GM21723 (cell line): ENCODE measurements at regions not wholly inside any gene's neighbourhood (a gene's known extent, or its start where the extent isn't known, plus 50 kb on each side); places are given as distances from the start of the nearest gene placed in this dataset.
"Not testable (repeated sequence)": the region's sequence is repeated elsewhere in the genome, so short reads cannot be mapped to it uniquely, and the experiment has no call there.

ENCODE experiments used
- ATAC-seq: cut with Tn5 transposase; IDR thresholded peaks from one replicate; pipeline ENCODE4 v1.9.1; 2021; ENCODE audit warnings: mild to moderate bottlenecking, moderate library complexity; ENCODE audit not compliant: unreplicated experiment

DNA sequence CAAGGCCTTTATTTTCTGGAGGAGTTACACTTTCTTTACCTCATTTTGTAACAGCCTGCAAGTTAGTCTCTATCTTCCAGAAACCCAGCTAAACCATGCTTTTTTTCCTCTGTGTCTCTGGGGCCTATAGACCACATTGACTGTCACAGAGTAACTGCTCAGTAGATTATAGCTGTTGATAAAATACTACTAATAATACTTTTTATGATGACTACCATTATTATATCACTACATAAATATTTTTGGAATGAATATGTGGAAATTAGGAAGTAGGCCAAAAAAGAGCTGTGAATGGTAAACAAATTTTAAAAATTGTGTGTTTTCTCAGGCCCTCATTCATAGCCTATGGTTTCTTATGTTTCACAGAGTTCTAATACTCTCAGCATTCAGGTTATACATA is 233.1 kb upstream of the USP24 start:
- ATAC-seq: no peak

DNA sequence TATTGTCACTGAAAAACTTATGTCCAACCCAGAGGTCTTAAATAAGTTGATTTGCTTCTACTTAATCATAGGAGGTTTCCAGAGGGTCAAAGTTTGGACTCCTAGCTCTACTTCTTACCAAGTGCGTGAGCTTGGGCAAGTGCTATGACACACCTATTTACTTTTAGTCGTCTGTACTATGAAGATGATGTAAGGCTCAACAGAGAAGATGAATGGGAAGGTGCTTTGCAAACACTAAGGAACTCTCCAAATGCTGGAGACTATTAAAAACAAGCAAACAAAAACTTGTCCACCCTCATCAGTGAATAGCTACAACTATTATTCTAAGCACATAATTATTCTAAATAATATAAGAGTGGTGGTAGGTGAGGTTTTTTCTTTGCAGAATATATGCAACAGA is 232.3 kb upstream of the USP24 start:
- ATAC-seq: no peak

DNA sequence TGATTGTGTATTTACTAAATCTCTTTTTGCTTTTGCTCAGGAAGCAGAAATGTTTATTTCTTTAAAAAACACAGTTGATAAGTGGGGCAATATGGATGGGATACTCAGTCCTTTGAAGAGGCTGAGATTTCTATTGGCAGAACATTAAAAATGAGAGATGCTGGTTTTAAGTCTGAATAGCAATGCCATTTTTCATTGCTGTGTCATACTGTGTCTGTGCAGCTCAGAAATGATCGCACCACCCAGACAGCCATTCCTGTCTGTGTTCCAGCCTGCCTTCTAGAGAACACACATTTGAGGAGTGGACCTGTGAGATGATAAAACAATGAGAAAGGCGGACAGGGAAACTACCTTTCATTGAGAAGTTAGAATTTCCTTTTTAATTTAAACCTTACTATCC is 231.2 kb upstream of the USP24 start:
- no peak for ATAC-seq

DNA sequence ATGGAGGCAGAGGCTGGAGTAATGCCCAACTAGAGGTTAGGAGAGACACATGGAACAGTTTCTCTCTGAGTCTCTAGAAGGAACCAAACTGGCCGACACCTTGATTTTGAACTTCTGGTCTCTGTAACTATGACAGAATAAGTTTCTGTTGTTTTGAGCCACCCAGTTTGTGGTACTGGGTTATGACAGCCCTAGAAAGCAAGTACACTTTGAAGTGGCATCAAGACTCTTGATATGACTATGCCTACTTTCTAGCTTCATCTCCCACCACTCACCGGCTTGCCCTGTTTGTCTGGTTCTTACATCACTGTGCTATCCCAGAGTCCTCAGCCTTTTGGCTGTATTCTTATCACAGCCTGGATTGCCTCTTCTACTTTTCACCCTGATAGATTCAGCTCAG is 230.3 kb upstream of the USP24 start:
- peak; percentile 76 for ATAC-seq

DNA sequence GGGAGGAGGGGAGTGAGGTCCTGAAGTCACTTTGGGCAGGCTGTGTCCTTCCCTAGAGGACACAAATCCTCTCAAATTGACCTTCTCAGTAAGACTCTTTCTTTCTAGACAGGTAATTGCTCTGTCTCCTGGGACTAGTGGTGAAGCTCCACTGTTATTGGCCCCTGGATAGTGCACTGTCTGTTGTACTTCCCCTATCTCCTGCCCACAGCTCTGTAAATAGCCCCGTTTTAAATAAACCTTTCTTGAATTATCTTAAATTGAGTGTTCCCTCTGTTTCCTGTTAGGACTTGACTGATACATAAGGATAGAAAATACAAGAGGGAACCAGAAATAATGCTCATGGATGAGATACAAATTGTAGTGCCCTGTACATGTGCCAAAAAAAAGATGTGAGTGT is 229.5 kb upstream of the USP24 start:
- ATAC-seq: no peak

DNA sequence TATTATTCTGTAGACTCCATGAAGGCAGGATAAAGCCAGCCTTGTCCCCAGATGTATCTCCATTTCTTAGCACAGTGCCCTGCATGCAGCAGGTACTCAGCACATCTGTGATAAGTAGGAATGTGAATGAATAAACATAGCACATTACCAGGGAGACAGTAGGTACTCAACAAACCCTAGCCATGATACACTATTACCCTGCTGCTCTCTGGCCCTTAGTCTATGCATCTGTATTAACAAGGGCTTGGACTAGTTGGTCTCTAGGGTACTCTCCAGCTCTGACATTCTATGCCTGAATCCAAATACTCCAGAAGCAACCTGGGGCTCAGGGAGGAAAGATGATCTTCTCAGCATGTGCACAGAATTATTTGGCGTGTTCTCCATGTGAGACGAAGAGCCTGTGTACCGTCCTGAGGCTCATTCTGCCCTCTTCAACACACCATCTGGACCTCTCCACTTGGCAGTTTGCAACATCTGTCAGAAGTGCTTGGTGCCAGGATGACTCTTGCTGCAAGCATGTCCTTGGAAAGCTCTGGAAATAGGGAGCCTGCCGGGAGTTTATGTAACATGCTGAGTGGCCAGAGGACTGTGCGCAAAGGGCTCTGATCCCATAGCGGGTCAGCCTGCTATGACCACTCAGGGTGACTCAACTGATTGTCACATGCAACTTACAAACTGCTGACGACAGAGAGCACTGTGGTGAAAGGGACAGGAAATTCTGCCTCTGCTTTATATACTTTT is 228.2 kb upstream of the USP24 start:
- no peak for ATAC-seq

DNA sequence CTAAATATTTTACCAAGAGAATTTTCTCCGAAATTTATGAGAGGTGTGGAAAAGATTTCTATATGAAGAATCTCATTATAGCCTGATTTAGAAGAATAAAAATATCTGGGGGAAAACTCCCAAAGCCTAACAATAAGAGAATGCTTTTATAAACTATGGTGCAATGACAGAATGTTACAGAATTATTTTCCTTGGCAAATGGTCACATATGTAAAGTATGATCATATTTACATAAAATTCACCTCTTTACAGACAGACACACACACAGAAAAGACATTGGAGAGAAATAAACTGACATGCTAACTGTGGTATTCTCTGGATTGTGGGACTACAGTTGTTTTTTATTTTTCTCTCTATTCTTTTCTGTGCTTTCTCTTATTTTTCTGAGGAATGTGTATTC is 226.3 kb upstream of the USP24 start:
- ATAC-seq: no peak

DNA sequence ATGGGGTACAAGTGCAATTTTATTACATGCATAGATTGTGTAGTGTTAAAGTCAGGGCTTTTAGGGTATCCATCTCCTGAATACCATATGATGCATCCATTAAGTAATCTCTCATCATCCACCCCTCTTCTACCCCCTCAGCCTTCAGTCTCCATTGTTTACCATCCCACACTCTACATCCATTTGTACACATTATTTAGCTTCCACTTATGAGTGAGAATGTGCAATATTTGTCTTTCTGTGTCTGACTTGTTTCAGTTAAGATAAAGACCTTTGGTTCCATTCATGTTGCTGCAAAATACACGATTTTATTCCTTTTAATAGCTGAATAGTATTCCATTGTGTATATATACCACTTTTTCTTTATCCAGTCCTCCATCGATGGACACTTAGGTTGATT is 222.5 kb upstream of the USP24 start:
- no peak for ATAC-seq

DNA sequence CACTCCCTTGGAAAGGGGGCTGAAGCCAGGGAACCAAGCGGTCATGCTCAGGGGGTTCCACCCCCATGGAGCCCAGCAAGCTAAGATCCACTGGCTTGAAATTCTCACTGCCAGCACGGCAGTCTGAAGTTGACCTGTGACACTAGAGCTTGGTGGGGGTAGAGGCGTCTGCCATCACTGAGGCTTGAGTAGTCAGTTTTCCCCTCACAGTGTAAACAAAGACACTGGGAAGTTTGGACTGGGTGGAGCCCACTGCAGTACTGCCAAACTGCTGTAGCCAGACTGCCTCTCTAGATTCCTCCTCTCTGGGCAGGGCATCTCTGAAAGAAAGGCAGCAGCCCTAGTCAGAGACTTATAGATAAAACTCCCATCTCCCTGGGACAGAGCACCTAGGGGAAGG is 215.6 kb upstream of the USP24 start:
- not testable (repeated sequence) for ATAC-seq

DNA sequence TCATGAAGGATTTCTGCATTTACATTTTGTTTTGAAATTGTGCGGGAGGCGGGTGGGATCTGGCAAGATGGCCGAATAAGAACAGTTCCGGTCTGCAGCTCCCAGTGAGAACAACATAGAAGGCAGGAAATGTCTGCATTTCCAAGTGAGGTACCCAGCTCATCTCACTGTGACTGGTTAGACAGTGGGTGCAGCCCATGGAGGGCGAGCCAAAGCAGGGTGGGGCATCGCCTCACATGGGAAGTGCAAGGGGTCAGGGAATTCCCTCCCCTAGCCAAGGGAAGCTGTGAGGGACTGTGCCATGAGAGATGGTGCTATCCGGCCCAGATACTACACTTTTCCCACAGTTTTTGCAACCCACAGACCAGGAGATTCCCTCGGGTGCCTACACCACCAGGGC is 215.0 kb upstream of the USP24 start:
- not testable (repeated sequence) for ATAC-seq

DNA sequence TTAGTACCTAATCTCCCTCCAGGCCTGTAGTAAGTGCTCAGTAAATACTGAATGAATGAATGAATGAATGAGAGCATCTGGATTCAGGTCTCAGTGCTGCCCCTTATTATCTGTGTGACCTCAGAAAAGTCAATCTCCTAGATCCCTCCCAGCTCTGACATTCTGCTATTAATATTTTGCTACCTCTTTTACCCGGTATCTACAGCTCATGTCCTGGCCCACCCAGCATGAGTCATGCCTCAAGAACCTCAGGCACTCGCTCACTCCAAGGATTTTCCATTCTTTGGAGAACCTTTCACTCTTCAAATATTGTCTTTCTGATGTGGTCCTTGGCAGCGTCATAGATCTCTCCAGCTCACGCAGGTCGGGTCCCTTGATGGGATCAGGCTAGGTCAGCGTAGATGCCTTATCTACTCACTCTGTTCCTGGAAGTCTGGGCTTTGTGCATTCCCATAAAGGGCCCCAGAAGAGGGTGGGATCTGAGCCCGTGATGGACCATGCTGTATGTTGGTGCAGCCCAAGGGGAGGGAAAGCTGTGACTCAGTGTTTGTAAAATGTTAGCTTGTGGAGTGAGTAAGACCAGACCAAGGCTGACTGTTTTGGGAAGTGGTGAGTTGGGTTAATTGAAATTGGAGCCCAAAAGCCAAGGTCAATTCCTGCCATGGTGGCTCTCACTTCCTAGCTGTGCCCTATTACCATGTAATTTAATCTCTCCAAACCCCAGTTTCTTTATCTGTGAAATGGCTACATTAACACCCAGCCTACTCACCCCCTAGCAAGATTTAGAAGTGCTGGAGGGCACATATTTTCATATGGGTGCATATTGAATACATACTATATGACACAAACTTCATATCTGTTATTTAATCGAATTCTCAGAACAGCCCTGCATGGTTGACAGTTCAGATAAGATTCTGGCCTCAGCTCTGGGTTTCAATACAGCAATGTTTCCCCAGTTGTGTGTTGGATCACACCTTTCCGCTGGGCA is 214.1 kb upstream of the USP24 start:
- ATAC-seq: no peak

DNA sequence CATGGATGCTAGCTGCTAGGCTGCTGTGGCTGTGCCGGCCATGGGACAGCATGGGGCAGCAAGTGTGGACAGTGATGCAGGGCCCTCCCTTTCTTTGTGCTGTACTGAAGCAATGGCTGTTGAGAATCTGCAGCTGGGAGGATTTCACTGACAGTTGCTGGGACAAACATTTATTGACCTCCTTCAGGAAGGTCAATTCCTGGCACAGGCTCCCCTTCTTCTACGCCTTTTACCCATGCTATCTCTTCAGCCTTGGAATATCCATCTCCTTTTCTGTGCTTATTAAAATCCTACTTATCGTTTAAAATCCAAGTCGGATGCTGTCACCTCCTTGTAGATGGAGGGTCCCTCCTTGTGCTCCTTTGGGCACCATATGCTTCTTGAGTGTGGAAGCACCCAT is 213.1 kb upstream of the USP24 start:
- ATAC-seq: no peak

DNA sequence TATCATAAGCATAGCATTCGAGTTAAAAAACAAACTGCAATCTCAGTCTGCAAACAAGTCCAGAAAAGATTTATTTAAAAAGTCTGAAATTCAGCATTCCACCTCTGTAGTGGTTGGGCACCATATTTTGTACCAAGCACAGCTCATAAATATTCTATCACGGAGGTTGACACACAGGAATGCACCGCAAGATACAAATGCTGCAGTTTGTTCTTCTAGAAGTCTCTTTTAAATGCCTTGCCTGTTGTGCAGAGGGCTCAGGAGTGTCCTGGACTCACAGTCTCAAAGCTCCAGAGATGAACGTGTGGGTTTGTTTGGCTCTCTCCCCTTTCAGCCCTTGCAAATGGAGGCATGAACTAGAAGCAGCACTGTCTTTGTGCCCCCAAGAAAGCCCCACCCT is 212.4 kb upstream of the USP24 start:
- no peak for ATAC-seq

DNA sequence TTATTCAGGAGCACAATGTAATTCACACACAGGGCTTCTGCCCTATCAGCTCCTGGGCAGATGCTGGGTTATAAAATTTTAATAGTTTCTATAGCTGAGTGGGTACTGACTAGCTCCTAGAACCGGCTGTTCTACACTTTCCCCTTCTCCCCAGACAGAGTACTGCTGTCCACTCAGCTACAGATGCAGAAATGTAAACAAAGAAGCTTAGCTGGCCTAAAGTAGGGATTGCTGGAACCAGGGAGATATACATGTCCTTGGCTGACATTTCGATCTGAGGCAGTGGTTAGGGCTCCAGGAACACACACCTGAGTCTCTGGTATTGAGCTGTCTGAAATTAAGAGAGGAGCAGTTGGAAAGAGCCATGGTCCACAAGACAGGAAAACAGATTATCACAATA is 211.5 kb upstream of the USP24 start:
- ATAC-seq: no peak

DNA sequence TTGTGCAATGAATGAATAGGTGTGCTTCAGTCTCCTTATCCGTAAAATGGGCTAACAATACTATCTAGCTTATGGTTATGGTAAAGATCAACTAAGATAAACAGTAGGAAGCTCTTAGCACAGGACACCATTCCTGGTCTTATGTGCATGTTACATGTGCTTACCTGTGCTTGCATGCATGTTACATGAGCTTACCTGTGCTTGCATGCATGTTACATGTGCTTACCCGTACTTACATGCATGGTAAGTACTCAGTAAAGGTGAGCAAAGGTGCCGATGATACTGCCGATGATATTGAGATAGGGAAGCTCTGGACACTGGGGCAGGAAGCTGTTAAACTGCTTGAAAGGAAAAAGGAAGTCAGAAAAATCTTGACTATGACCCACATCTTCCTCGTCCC is 211.0 kb upstream of the USP24 start:
- no peak for ATAC-seq

DNA sequence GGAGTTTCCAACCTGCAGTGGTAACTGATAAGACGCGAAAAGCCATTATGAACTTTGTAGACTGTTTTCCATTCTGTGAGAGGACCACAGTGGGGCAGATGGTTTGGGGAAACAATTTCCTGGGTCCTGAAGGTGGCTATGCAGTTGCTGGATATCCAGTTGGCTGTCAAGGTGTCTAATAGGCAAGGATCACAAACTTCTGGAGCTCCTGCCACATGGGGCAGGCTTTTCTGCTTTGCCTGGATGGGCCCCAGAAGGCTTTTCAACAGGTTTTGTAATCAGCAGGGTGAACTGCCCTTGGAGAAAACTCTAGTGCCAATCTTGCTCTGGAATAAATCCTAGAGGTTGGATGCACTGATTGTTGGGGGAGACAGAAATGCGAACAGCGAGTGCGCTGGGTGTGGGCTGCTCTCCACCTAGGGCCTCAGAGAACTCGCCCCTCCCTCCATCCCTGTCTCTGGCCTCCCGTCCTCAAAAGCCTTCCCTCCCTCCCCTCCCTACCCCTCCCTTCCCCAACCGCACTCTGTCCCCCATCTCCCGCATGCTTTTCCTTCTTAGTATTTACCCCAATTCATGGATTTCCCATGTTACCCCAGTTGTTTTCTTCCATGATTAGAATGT is 210.3 kb upstream of the USP24 start:
- no peak for ATAC-seq

DNA sequence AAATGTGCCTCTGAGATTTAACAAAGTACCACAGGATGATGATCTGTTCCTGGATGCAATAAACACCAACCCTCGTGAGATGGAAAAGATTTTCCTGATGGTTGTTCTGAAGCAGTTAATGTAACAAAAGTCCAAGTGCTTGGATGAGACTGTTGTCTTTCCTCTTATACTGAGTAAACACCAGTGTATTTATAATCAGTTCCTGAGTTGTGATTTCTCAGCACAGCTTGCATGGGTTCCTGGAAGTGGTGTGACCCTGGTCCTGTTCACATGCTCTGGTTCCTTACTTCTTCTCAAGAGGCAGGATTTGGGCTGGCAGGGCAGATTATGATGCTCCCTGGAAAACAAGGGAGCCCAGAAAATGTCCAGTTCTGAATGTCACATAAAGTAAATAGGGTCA is 208.2 kb upstream of the USP24 start:
- no peak for ATAC-seq

DNA sequence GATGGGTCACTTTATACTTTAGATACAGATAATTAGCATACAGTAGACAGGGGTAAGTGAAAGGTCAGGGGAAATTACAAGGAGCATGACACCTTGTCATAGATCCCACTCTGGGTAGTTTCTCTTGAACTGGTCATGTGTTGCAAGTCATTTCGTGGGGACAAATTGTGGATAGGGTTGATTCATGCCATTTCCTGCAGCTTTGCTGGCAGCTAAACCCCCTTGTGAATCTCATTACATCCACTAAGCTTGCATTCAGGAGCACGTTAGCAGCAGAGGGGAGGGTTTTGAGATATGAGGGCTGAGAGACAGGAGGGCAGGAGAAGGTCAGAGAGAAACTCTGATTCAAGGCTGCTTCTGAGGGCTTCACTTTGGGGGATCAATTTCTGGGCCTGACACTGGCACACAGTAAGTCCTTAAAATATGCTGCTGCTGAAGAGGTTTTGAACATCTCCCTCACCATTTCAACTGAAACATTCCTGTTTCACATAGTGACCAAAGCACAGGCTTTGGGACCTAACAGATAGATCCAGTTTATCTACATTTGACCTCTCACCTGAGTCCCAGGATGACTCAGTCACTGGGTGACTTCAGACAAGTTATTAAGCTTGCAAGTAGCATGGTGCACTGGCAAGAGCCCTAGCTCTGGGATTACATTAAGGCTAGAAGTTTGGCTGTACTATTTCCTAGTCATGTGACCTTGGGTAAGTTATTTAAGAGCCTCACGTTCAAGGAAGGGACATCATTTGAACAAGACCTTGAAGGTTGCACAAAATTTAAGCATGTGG is 206.0 kb upstream of the USP24 start:
- no peak for ATAC-seq

DNA sequence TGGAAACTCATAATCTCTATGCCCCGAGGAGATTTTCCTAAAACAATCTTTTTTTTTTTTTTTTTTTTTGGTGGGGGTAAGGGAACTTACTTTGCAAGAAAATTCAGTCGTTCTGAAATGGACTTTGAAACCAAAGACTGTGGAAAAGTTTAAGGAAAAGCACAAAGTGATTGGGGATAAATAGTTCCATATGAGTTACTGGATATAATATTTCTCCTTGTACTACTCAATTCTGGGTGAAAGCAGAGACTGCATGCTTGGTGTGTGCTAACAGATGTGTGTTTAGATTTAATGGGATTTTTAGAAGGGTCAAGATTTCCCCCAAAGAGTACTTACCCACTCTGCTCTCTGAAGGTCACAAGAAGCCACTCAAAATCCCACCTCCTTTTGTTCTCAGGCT is 204.9 kb upstream of the USP24 start:
- no peak for ATAC-seq

DNA sequence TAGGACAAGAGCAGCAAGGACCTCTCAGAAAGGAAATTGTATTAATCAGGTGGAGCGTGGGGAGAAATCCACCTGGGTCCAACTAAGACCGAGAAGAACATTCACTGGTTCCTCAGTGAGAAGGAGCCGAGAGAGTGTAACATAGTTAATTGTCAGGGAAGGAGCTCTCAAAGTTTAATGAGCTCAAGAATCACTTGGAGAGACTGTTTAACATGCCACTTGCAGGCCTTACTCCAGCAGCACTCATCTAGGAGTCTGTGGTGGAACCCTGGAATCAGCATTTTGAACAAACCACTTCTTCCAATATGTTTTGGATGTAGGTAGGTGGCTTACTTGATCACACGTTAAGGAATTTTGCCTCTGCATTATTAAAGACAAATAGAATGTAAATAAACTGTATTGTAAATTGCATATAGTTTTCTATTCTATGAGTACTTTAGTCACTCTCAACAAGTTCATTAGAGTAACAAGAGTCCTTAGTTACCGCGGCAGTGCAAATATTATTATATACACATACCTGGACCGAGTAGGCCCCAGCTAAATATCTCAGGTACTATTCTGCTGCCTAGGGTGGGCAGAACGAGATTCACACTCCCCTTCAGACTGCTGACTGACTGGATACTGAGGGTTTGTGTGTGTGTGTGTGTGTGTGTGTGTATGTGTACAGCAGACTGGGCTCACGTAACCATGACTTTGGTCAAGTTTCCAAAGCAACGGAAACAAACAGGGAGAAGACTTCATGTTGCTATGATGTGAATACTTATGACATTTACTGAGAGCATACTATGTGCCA is 203.2 kb upstream of the USP24 start:
- no peak for ATAC-seq
